HepG2 (cell line): ENCODE measurements at regions not wholly inside any gene's neighbourhood (a gene's known extent, or its start where the extent isn't known, plus 50 kb on each side); places are given as distances from the start of the nearest gene placed in this dataset.

Experiments
- ATAC-seq: fragments of 200-7000 bp; cut with Tn5 transposase; 3 replicates; pipeline ENCODE4 v1.9.1; 2020; ENCODE audit warnings: mild to moderate bottlenecking, moderate library complexity
- BruUV-seq: library from RNA; stranded (reverse); fragments of 400-500 nt; replicated peaks from 2 replicates; lab custom pipeline; 2021; lab: Mats Ljungman, UMichigan
- CTCF ChIA-PET: fragments of 300-600 bp; formaldehyde crosslinking; extraction: SDS; loops from one replicate; lab custom pipeline; 2021; ENCODE audit warnings: low total read pairs, inconsistent platforms, low intra/inter-chr PET ratio; lab: Yijun Ruan, JAX
- POLR2A ChIA-PET: fragments of 350-600 bp; sonication (Branson Sonifier 250); formaldehyde crosslinking; loops from one replicate; lab custom pipeline; 2020; ENCODE audit warnings: antibody characterized with exemption, inconsistent platforms; lab: Yijun Ruan, JAX
- DNase-seq: peaks from one replicate; pipeline ENCODE4 v3.0.0-alpha.2; 2015; ENCODE audit warnings: low spot score
- FAIRE-seq: peaks from 3 replicates; lab custom pipeline; 2011; peaks lifted over from hg19 to GRCh38; lab: Jason Lieb, UNC
- H2AFZ ChIP-seq: one replicate; pipeline ENCODE4 v1.6.1; 2011; ENCODE audit warnings: low read length, inconsistent platforms
- H3K27ac ChIP-seq: fragments of 300-600 bp; 3 replicates; pipeline ENCODE4 v1.8.0; 2011; ENCODE audit warnings: mixed run types, mild to moderate bottlenecking, mixed read lengths, low read length, inconsistent platforms; ENCODE audit not compliant: insufficient read depth; ENCODE audit errors: extremely low read length
- H3K27me3 ChIP-seq, 2 experiments: fragments of 200-600 bp in 1 of 2; 2 replicates in 1 of 2; 3 replicates in 1 of 2; pipeline versions ENCODE4 v1.6.0 to v1.8.0; 2011; ENCODE audit warnings: low read length in 2 of 2, mild to moderate bottlenecking in 2 of 2, moderate library complexity in 2 of 2, inconsistent platforms in 1 of 2; ENCODE audit not compliant: insufficient read depth in 2 of 2, control insufficient read depth in 1 of 2
- H3K36me3 ChIP-seq, 2 experiments: fragments of 200-600 bp in 1 of 2; replicated peaks in 1 of 2; 2 replicates in 1 of 2; 3 replicates in 1 of 2; pipeline versions ENCODE4 v1.5.1 to v1.8.0; 2011; ENCODE audit warnings: low read length in 2 of 2, inconsistent platforms in 1 of 2; ENCODE audit not compliant: insufficient read depth in 2 of 2, control insufficient read depth in 1 of 2
- H3K4me1 ChIP-seq: 2 replicates; pipeline ENCODE4 v1.5.1; 2012; ENCODE audit warnings: low read length, inconsistent platforms; ENCODE audit not compliant: insufficient read depth
- H3K4me2 ChIP-seq: 2 replicates; pipeline ENCODE4 v1.6.0; 2011; ENCODE audit warnings: low read depth, low read length, inconsistent platforms
- H3K4me3 ChIP-seq, 3 experiments: fragments of 200-600 bp in 1 of 3; sonication (generic), shearing (Covaris generic) in 1 of 3; replicated peaks in 1 of 3; 2 replicates each; pipeline ENCODE4 v1.5.1; 2011 to 2016; ENCODE audit warnings: low read length in 3 of 3, inconsistent platforms in 2 of 3, low read depth in 2 of 3, mild to moderate bottlenecking in 2 of 3, control low read depth in 1 of 3, mixed read lengths in 1 of 3; ENCODE audit not compliant: insufficient read depth in 1 of 3
- H3K79me2 ChIP-seq: one replicate; pipeline ENCODE4 v1.6.1; 2011; ENCODE audit warnings: low read length, inconsistent platforms; ENCODE audit not compliant: insufficient read depth
- H3K9ac ChIP-seq: 2 replicates; pipeline ENCODE4 v1.6.0; 2011; ENCODE audit warnings: mild to moderate bottlenecking, low read depth, low read length, inconsistent platforms; ENCODE audit not compliant: insufficient read depth
- H3K9me3 ChIP-seq: 2 replicates; pipeline ENCODE4 v1.5.1; 2012; ENCODE audit warnings: mild to moderate bottlenecking, low read length
- H4K20me1 ChIP-seq: 2 replicates; pipeline ENCODE4 v1.6.0; 2011; ENCODE audit warnings: inconsistent platforms, mild to moderate bottlenecking, low read length, moderate library complexity; ENCODE audit not compliant: insufficient read depth
- CBX5 ChIP-seq: sonication (generic); formaldehyde crosslinking; IDR thresholded peaks from 2 replicates; pipeline ENCODE4 v1.4.0; 2020; ENCODE audit warnings: missing genetic modification reagents, borderline replicate concordance
- FIP1L1 ChIP-seq: fragments of 200-400 bp; formaldehyde crosslinking; IDR thresholded peaks from 2 replicates; pipeline ENCODE4 v1.6.1; 2018; ENCODE audit warnings: low read depth, mild to moderate bottlenecking, low read length, moderate library complexity, borderline replicate concordance; ENCODE audit not compliant: insufficient read depth
- KLF11 ChIP-seq: IDR thresholded peaks from 2 replicates; pipeline ENCODE4 v1.6.1; 2016; ENCODE audit warnings: missing compliant biosample characterization
- NRL ChIP-seq: sonication (generic); formaldehyde crosslinking; IDR thresholded peaks from 2 replicates; pipeline ENCODE4 v1.5.0; 2020; ENCODE audit warnings: missing genetic modification reagents, mild to moderate bottlenecking, moderate library complexity, borderline replicate concordance
- ZBTB20 ChIP-seq: sonication (generic); formaldehyde crosslinking; IDR thresholded peaks from 2 replicates; pipeline ENCODE4 v1.8.1; 2023; ENCODE audit warnings: missing genetic modification reagents, low read depth, mild to moderate bottlenecking, borderline replicate concordance
- ZNF3 ChIP-seq: IDR thresholded peaks from 2 replicates; pipeline ENCODE4 v1.7.0; 2017; ENCODE audit warnings: inconsistent platforms
- ZNF30 ChIP-seq: sonication (generic); formaldehyde crosslinking; IDR thresholded peaks from 2 replicates; pipeline ENCODE4 v1.5.0; 2020; ENCODE audit warnings: mild to moderate bottlenecking, missing genetic modification reagents
- WGBS: methylation state at CpG from one replicate; pipeline ENCODE4 v1.1.6; 2017; ENCODE audit warnings: low lambda C conversion rate; 5-methylcytosine and 5-hydroxymethylcytosine counted together
- in situ Hi-C: cut with HindIII; loops from 2 replicates; pipeline ENCODE4 v1.10.0; 2017; ENCODE audit warnings: low pct_unique_long_range_greater_than_20kb; ENCODE audit not compliant: extremely low pct_ligation_motif_present
- intact Hi-C: fragments of 100-400 bp; cut with micrococcal nuclease; formaldehyde crosslinking; loops from one replicate; pipeline ENCODE4 v1.10.0; 2022; ENCODE audit not compliant: unreplicated experiment
- TF ChIP-seq, protein P1 (sequence below): sonication (generic); formaldehyde crosslinking; IDR thresholded peaks from 2 replicates; pipeline ENCODE4 v1.5.0; 2020; ENCODE audit warnings: missing genetic modification reagents
- TF ChIP-seq, protein P2 (sequence below): sonication (generic); formaldehyde crosslinking; IDR thresholded peaks from 2 replicates; pipeline ENCODE4 v1.8.0; 2022; ENCODE audit warnings: low read depth, missing genetic modification reagents

DNA sequence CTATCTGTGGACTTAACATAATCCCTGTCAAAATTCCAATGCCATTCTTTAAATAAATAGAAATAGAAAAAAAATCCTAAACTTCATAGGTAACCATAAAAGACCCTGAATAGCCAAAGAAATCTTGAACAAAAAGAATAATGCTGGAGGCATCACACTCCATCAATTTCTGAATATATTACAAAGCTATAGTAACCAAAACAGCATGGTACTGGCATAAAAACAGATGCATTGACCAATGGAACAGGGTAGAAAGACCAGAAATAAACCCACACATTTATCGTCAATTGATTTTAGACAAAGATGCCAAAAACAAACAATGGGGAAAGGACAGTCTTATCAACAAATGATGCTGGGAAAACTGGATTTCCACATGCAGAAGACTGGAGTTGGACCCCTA, 205.7 kb downstream of the VAPA start:
- no peak overlapping the region for H3K27ac ChIP-seq
- H3K9me3 ChIP-seq, result peaks cover 4% of the 10 kb centered on the region; the same call in 1 of the 2 replicates
- H3K79me2 ChIP-seq, result no peaks in the 10 kb centered on the region
- no peak overlapping the region for H3K4me3 ChIP-seq
- no peaks in the 10 kb centered on the region for H3K4me1 ChIP-seq
- in situ Hi-C loops (no loop called here), intact Hi-C loops (no loop called here)
- POLR2A ChIA-PET, result no interaction called here
- FAIRE-seq (no peak), ATAC-seq (no peak), DNase-seq (no peak)
- TF ChIP-seq FIP1L1 (no peak), NRL (CRISPR knock-in tag) (no peak), ZNF30 (CRISPR knock-in tag) (no peak), ZBTB20 (CRISPR knock-in tag) (no peak), ZNF3 (CRISPR knock-in tag) (no peak), CBX5 (CRISPR knock-in tag) (no peak), KLF11 (CRISPR knock-in tag) (no peak)
- TF ChIP-seq, protein P1, sequence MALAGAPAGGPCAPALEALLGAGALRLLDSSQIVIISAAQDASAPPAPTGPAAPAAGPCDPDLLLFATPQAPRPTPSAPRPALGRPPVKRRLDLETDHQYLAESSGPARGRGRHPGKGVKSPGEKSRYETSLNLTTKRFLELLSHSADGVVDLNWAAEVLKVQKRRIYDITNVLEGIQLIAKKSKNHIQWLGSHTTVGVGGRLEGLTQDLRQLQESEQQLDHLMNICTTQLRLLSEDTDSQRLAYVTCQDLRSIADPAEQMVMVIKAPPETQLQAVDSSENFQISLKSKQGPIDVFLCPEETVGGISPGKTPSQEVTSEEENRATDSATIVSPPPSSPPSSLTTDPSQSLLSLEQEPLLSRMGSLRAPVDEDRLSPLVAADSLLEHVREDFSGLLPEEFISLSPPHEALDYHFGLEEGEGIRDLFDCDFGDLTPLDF (CRISPR knock-in tag), result no peak
- TF ChIP-seq, protein P2, sequence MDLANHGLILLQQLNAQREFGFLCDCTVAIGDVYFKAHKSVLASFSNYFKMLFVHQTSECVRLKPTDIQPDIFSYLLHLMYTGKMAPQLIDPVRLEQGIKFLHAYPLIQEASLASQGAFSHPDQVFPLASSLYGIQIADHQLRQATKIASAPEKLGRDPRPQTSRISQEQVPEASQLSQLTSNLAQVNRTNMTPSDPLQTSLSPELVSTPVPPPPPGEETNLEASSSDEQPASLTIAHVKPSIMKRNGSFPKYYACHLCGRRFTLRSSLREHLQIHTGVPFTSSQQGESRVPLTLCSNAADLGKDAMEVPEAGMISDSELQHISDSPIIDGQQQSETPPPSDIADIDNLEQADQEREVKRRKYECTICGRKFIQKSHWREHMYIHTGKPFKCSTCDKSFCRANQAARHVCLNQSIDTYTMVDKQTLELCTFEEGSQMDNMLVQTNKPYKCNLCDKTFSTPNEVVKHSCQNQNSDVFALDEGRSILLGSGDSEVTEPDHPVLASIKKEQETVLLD (CRISPR knock-in tag), result no peak
- 81% methylated on average over 1 of the region's 1 CpG for WGBS
- H4K20me1 ChIP-seq, result no peaks in the 10 kb centered on the region
- no peak overlapping the region for H3K9ac ChIP-seq
- no TSS peak for BruUV-seq
- H2AFZ ChIP-seq, result no peak overlapping the region
- no peaks in the 10 kb centered on the region for H3K27me3 ChIP-seq
- H3K4me2 ChIP-seq, result no peak overlapping the region
- no peaks in the 10 kb centered on the region for H3K36me3 ChIP-seq
- CTCF ChIA-PET, result no interaction called here
